KBM-7 (cell line): ENCODE measurements at regions not wholly inside any gene's neighbourhood (a gene's known extent, or its start where the extent isn't known, plus 50 kb on each side); places are given as distances from the start of the nearest gene placed in this dataset.
"Not testable (repeated sequence)": the region's sequence is repeated elsewhere in the genome, so short reads cannot be mapped to it uniquely, and the experiment has no call there.

Source experiments
- DNase-seq: peaks from one replicate; pipeline ENCODE4 v3.0.0-alpha.2; 2015
- in situ Hi-C: fragments of 300-500 bp; cut with MboI; formaldehyde crosslinking; loops from 2 replicates; pipeline ENCODE4 v1.14.3; 2020; ENCODE audit warnings: low sequenced_read_pairs, low pct_unique_long_range_greater_than_20kb, mixed read lengths

DNA sequence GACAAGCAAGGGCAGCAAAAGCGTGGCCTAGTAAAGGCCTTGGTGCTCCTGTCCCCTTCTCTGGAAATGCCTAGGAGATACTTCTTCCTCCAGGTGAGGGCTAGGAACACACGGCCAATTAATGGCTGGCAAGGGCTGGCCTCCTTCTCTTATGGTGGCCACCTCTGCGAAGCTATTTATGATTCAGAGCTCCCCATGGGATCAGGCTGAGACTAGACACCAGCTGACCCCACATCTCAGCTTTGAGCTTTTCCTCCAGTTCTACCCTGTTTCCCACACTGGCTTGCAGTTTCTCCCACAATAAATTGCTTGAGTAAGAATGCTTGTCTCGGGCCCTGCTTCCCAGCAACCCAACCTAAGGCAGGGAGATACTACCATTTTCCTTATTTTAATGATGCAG, 53.7 kb downstream of the CAMK2N1 start:
- in situ Hi-C loops, result no loop called here
- DNase-seq, result no peak

DNA sequence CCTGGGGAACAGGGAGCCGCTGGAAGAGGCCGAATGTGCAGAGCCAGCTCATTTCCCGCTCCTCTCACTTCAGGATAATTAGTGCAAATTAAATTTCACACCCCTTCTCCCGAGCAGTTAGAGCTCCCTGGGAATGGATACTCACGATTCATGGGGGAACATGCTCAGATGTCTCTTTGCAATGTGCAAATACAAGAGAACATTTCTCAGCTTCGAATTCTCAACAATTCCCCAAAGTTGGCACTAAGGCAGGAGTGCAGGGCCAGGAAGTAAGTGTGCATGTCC, 54.9 kb downstream of the CAMK2N1 start:
- in situ Hi-C loops, result no loop called here
- DNase-seq, result no peak

DNA sequence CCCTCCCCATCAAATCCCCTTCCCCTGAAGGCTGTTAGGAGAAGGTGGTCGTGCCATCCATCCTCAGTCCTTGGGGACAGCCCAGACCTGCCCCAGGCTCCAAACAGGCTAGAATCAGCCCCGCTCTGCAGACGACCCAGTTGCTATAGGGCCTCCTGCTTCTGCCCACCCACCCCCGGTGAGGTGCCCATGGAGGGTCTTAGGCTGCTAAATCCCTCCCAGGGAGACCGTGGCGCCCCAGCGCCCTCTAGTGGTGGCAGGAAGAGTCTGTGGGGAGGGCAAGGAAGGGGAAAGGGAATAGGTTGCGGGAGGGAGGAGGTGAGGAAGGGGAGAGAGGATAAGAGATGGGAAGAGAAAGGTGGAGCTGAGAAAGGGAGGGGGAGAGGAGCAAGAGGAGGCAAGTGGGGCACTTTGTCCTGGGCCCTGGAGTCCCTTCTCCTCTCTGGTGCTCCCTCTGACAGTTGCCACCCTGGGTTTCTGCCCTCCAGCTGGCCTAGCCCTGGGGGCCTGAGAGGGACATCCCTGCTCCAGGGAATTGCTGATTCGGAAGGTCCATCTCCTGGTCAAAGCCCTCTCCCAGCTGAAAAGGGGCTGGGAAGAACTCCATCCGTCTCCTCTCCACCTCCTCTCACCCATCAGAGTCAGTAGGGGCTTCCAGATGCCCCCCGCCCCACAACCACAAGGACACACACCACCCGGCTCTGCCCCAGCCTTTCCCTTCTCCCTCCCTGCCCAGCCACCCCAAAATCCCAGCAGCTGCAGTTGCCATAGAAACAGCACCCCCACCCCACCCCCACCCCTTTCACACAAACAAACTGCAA, 55.4 kb downstream of the CAMK2N1 start:
- in situ Hi-C loops, result no loop called here
- peak; percentile 14 for DNase-seq

DNA sequence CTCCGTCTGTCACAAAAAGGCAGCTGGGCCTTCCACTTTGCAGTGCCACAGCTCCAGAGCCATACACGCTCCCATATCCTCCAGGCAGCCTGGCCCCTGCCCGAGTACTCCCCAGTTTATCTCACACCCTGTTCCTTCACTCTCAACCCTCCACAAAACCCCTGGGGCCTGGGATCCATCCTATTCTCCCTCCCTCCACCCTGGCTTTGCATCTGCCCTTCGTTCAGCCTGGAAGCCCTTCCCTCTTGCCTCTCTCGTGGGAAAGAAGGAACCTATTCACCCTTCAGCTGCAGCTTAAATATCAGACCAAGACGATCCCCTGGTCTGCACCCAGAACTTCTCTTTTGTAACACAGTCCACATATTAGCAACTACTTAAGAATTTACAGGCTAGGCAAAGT, 56.7 kb downstream of the CAMK2N1 start:
- no peak for DNase-seq
- in situ Hi-C loops, result no loop called here

DNA sequence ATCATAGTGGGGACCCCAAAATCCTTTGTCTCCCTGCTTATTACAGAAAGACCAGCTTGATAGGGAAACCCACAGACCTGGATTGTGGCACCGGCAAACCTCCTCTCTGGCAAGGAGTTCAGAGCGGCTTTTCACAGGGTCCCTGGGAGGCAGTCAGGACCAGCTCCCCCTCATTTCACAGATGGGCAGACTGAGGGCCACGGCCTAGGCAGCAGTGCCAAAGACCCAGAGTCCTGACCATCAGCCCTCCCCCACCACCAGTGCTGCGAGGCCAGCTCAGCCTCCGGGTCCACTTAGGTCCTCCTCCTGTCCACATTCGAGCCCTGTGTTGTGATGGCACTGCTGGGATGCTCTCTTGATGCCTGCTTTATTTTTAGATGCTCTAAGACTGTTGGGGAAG, 57.2 kb downstream of the CAMK2N1 start:
- no peak for DNase-seq
- in situ Hi-C loops, result no loop called here

DNA sequence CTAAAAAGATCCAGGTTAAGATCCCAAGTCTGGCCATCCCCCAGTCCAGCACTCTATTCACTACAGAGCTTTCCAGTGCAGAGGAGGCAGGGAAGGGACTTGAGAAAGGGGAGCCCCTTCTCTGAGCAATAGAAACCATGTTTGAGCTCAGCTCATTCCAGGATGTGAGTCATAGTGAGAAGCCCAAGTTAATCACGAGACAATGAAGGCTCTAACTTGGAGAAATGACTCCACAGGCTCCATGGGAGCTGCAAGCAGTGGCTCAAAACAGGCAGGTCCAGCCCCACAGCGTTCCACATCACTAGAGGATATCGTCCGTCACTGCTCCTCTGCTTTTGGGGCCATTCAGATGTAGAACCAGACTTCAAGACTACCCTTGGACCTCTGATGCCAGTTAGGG, 59.1 kb downstream of the CAMK2N1 start:
- no peak for DNase-seq
- in situ Hi-C loops, result no loop called here

DNA sequence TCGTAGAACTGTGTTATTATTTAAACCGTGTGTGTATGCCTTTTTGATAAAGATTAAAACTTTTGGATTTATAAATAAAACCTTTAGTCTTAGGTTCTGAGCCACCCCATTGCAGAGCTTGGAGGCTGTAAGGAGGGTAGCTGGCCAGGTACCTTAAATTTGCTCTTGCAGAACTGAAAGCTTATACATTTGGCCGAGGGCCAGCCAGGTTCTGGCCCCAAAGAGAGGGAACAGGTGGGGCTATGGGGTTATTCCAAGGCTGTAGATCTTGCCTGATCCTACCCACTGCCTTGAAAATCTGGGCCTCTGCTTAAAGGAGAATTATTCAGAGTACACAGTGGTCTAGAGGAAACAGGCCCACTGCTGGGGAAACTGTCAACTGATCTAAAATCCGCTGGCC, 59.6 kb downstream of the CAMK2N1 start:
- in situ Hi-C loops, result no loop called here
- DNase-seq, result no peak

DNA sequence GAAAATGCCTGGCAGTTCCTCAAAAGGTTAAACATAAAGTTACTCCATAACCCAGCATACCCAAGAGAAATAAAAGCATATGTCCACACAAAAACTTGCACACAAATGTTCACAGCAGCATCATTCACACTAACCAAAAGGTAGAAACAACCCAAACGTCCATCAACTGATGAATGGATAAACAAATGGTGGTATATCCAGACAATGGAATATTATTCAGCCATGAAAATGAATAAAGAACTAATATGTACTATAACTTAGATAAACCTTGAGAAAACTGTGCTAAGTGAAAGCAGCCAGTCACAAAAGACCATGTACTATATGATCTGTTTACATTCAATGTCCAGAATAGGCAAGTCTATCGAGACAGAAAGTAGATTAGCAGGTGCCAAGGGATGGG, 60.4 kb downstream of the CAMK2N1 start:
- DNase-seq, result no peak
- in situ Hi-C loops, result no loop called here

DNA sequence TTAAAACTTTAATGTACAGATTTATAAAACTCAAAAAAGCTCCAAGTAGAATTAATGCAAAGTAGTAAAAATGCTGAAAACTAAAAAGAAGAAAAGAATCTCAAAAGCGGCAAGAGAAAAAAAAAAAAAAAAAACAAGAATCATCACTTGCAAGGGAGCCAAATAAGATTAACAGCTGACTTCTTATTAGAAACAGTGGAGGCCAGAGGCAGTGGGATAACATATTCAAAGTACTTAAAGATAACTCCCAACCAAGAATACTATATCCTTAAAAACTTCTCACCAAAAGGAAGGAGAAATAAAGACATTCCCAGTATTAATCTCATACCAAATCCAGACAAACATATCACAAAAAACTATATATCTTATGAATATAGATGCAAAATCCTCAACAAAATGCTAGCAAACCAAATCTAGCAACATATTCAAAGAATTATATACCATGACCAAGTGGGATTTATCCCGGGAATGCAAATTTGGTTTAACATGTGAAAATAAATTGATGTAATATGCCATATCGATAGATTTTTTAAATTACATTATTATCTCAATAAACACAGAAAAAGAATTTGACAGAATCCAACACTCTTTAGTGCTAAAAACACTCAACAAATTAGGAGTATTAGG, 62.7 kb downstream of the CAMK2N1 start:
- in situ Hi-C loops, result no loop called here

DNA sequence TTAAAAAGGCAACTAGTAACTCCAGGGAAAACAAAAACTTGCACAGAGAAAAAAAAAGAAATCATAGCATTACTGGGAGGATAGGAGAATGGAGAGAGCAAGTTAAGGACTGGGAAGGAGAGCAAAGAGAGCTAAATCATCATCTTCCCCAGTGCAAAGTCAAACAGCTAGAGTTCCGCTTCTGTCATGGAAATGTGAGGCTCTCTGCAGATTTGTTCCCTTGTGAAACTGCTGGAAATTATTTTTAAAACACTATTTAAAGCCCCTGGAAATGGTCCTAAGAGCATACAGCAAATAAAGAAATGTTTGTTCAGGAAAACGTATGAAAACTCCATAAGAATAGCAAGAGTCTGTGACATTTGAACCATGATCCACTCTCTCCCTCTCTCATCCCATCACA, 64.6 kb downstream of the CAMK2N1 start:
- DNase-seq, result no peak
- in situ Hi-C loops, result no loop called here

More for the DNA sequence above, 62.7 kb downstream of the CAMK2N1 start:
- DNase-seq, result no peak

DNA sequence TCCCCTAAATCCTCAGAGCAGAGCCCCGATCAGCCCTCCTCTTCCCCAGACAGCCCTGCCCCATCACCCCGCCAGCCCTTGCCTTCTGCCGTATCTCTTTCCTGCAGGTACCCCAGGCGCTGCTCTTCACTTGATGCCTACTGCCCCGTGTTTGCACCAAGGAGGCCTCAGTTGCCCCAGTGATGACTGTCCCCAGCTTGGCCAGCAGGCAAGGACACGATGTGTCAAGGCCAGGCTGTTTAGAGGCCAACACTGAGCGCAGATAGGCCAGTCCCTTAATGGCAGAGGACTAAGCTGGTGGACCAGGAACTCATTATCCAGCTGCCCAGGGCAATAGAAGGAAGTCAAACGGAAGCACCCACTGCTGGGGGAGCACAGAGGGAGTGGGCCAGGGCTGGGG, 68.4 kb downstream of the CAMK2N1 start:
- in situ Hi-C loops, result no loop called here
- DNase-seq, result no peak

DNA sequence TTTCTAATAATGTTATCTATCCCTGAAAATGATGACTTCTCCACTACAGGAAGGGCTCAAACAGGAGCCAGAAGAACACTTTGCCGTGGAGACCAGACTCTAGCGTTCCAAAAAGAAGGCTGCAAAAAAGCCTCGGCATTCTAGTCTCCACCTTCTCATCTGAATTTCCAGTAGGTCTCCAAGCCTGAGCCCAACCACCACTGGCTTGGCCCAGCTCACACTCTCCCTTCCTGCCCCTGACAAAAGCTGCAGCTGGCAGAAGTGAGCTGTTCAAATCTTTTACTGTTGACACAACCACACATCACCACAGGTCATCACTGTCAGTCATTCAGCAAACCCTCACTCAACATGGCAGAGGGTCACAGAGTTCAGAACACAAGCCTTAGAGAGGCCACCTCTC, 69.3 kb downstream of the CAMK2N1 start:
- DNase-seq, result no peak
- in situ Hi-C loops, result no loop called here

DNA sequence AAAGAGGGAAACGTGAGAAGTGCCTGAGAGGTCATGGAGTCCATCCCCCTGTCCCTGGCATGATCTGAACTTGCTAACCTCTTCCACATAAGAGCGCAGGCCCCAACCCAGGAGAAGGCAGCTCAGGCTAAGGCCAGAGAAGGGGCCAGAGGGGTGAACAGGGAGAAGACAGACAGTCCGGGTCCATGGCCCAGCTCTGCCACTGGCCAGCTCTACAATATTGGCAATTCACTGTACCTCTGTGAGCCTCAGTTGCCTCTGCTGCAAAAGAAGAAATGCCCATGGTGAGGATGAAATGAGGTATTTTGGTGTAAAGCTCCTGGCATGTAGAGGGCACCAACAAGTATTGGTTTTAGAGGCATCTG, 72.3 kb downstream of the CAMK2N1 start:
- in situ Hi-C loops, result no loop called here
- no peak for DNase-seq

DNA sequence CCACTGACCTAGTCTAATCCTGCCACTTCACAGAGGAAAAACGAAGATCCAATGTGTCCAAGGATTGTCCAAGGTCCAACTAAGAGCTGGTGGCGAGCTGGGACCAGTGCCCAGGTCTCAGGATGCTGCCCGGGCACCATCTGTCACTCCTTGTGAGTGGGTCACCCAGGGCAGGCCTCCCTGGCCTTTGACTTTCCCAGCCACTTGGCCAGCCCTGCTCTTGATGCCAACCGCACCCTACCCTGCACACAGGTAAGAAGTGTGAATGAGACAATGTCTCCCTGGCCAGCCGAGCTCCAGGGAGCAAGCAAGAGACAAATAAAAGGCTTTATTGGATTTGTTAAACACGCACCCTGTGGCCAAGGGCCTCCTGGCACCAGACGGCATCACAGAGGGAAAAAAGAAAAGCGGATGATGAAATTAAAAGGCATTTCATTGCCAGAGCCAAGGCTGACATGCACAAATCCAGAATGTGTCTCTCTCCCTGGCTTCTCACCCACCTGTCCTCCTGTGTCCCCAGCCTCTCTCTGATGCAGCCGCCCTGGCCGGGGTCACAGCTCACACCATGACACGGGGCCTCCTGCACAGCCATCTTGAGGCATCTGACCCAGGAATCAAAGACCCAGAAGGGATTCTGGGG, 72.8 kb downstream of the CAMK2N1 start:
- no peak for DNase-seq
- in situ Hi-C loops, result no loop called here

DNA sequence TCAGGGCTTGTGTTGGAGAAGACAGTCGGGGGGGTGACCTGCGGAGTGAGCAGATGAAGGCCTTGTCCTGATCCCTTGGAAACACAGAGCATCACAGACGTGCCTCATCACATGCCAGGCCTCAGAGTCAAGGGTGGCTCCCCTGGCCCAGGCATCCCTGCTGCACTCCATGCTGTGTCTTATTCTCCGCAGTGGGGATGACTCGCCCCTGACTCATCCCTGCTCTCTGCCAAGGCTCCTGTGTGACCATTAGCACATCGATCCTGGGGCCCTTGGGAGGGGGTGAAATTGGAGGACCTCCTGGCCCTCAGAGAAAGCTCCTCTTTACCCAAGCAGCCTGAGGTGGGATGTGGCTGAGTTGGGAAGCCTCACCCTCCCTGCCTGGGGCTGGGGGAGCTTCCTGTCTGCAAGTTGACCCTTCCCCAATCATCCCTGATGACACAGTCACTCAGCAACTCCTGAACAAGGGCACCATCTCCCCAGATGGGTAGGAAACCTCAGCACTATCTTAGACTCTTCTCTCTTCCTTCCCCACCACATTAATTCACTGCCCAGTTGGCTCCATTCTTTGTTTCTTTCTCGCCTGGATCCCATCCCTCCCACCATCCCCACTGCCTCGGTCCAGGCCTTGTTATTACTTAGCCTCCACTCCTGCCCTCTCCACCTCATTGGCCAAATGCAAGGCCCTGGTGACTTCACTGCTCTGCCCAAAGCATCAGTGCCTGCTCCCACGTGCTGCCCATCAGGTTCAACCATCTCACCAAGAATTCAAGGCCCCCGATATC, 74.6 kb downstream of the CAMK2N1 start:
- DNase-seq, result no peak

DNA sequence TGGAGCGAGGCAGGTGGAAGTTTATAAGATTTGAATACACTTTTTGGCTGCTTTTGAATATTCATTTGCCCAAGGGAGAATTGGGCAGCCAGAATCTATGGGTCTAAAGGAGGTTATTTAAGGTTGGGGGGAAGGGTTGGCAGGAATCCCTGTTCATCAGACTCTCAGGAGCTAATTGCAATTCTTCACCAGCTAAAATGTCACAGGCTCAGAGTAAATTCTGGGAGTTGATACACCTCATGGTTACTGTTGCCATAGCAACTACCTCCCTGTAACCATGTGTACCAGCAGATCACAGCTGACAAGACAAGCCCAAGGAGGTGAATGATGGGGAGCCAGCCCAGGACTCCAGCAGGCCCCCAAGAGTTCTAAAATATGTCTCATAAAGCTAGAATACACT, 75.5 kb downstream of the CAMK2N1 start:
- in situ Hi-C loops, result no loop called here

More for the DNA sequence above, 74.6 kb downstream of the CAMK2N1 start:
- in situ Hi-C loops, result no loop called here

DNA sequence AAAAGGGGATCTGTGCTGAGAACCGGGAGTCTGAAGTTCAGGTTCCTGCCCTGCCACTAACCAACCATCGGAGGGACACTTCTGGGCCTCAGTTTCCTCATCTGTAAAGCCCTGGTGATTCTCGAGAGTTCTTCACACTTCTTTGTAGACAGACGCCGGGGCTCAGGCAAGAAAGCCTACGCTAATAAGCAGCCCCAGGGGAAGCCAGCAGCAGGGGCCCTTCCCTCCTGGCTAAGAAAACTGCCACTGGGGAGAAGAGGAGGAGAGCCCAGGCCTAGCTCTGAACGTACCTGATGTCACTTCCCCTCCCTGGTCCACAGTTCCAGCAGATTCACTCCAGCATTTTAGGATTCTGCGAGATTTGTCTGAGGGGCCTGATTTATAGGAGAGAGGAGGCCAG, 76.0 kb downstream of the CAMK2N1 start:
- in situ Hi-C loops, result no loop called here
- DNase-seq, result no peak

More for the DNA sequence above, 75.5 kb downstream of the CAMK2N1 start:
- DNase-seq, result no peak

DNA sequence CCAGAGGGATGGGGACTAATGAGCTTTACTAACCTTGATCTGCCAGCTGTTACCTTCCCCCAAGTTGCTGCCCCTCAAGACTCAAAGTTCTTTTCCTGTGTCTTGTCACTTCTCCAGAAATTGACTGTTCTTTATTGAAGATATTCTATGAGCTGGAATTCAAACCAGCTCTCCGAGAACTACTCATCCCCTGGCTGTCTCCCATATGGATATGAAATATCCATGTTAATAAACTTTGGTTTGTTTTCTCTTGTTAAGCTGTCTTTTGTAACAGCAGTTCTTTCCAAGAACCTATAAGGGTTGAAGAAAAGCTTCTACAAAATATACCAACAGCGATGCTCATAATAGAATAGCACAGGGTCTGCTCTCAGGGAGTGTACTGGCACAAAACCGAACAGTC, 77.0 kb downstream of the CAMK2N1 start:
- in situ Hi-C loops, result no loop called here

DNA sequence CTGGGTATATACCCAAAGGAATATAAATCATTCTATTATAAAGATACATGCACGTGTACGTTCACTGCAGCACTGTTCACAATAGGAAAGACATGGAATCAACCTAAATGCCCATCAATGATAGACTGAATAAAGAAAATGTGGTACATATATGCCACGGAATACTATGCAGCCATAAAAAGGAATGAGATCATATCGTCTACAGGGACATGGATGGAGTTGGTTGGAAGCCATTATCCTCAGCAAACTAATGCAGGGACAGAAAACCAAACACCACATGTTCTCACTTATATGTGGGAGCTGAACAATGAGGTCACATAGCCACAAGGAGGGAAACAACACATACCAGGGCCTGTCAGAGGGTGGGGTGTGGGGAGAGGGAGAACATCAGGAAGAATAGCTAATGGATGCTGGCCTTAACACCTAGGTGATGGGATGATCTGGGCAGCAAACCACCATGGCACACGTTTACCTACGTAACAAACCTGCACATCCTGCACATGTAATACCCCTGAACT, 77.8 kb downstream of the CAMK2N1 start:
- DNase-seq, in situ Hi-C loops: not testable (repeated sequence)

More for the DNA sequence above, 77.0 kb downstream of the CAMK2N1 start:
- no peak for DNase-seq
